Uterus (tissue), 3 donors: ENCODE measurements at regions not wholly inside any gene's neighbourhood (a gene's known extent, or its start where the extent isn't known, plus 50 kb on each side); places are given as distances from the start of the nearest gene placed in this dataset.
"Not testable (repeated sequence)": the region's sequence is repeated elsewhere in the genome, so short reads cannot be mapped to it uniquely, and the experiment has no call there.

ENCODE experiments used
- DNase-seq, 2 donors: peaks; one replicate each; pipeline ENCODE4 v3.0.0-alpha.2; 2019 to 2020
- H3K27ac ChIP-seq, 2 donors: fragments of 200-600 bp; sonication (generic); 1 replicate in 1 of 2; 2 replicates in 1 of 2; pipeline ENCODE4 v1.5.1; 2016 to 2018
- H3K27me3 ChIP-seq, 2 donors: fragments of 200-600 bp; sonication (generic); one replicate each; pipeline ENCODE4 v1.5.1; 2018 to 2019; ENCODE audit warnings: control low read depth in 1 of 2
- H3K36me3 ChIP-seq, 2 donors: fragments of 200-600 bp; sonication (generic); one replicate each; pipeline ENCODE4 v1.5.1; 2019; ENCODE audit warnings: control low read depth in 1 of 2
- H3K4me1 ChIP-seq, 2 donors: fragments of 200-600 bp; sonication (generic); one replicate each; pipeline ENCODE4 v1.5.1; 2018 to 2019; ENCODE audit warnings: control low read depth in 1 of 2
- H3K4me3 ChIP-seq, 2 donors: fragments of 200-600 bp; sonication (generic); 1 replicate in 1 of 2; 2 replicates in 1 of 2; pipeline ENCODE4 v1.5.1; 2018 to 2019; ENCODE audit warnings: mild to moderate bottlenecking in 1 of 2
- H3K9me3 ChIP-seq, 2 donors: fragments of 200-600 bp; sonication (generic); one replicate each; pipeline ENCODE4 v1.5.1; 2019; ENCODE audit warnings: control low read depth in 1 of 2
- POLR2A ChIP-seq, 2 donors: fragments of 450-650 bp; IDR thresholded peaks; one replicate each; pipeline ENCODE4 v1.6.1; 2016; ENCODE audit warnings: antibody characterized with exemption in 2 of 2, mild to moderate bottlenecking in 1 of 2, moderate library complexity in 1 of 2
- intact Hi-C: fragments of 100-400 bp; cut with DNase I; formaldehyde crosslinking; loops from one replicate; pipeline ENCODE4 v1.15.1; 2023; ENCODE audit warnings: low total_unique reads
- TF ChIP-seq, protein P1 (sequence below), 4 experiments: fragments of 200-600 bp in 2 of 4; fragments of 450-650 bp in 2 of 4; sonication (generic) in 2 of 4; IDR thresholded peaks; one replicate each; pipeline ENCODE4 v1.5.1; 2016 to 2019; ENCODE audit warnings: antibody characterized with exemption in 4 of 4, mild to moderate bottlenecking in 2 of 4, moderate library complexity in 1 of 4
- donor health status: DM: yes; HTN: yes; CAD: no.

GRCh38 chrX:23458957-23459356 is 124.3 kb downstream of the PTCHD1 start:
- H3K4me3 ChIP-seq, intact Hi-C loops: not testable (repeated sequence)

GRCh38 chrX:23465105-23465791 is 130.6 kb downstream of the PTCHD1 start:
- DNase-seq: no peak
- Histone ChIP-seq H3K4me1 (no peaks in the 10 kb centered on the region), H3K27me3 (peaks cover 0 to 5% of the 10 kb centered on the region in 2 donors), H3K9me3 (peaks cover 0 to 16% of the 10 kb centered on the region in 2 donors), H3K36me3 (no peaks in the 10 kb centered on the region), H3K4me3 (no peak overlapping the region), H3K27ac (no peak overlapping the region)
- intact Hi-C loops: no loop called here
- TF ChIP-seq POLR2A (IDR thresholded peaks at IDR 0.05): no peak
- TF ChIP-seq, protein P1, sequence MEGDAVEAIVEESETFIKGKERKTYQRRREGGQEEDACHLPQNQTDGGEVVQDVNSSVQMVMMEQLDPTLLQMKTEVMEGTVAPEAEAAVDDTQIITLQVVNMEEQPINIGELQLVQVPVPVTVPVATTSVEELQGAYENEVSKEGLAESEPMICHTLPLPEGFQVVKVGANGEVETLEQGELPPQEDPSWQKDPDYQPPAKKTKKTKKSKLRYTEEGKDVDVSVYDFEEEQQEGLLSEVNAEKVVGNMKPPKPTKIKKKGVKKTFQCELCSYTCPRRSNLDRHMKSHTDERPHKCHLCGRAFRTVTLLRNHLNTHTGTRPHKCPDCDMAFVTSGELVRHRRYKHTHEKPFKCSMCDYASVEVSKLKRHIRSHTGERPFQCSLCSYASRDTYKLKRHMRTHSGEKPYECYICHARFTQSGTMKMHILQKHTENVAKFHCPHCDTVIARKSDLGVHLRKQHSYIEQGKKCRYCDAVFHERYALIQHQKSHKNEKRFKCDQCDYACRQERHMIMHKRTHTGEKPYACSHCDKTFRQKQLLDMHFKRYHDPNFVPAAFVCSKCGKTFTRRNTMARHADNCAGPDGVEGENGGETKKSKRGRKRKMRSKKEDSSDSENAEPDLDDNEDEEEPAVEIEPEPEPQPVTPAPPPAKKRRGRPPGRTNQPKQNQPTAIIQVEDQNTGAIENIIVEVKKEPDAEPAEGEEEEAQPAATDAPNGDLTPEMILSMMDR (IDR thresholded peaks at IDR 0.05): no peak

More at GRCh38 chrX:23458957-23459356, 124.3 kb downstream of the PTCHD1 start:
- not testable (repeated sequence) for H3K27me3 ChIP-seq, H3K9me3 ChIP-seq, DNase-seq, H3K4me1 ChIP-seq, H3K36me3 ChIP-seq, H3K27ac ChIP-seq

GRCh38 chrX:23465985-23466384 is 131.3 kb downstream of the PTCHD1 start:
- Histone ChIP-seq H3K36me3 (no peaks in the 10 kb centered on the region), H3K4me1 (no peaks in the 10 kb centered on the region), H3K4me3 (no peak overlapping the region), H3K27me3 (peaks cover 0 to 5% of the 10 kb centered on the region in 2 donors), H3K9me3 (peaks cover 0 to 16% of the 10 kb centered on the region in 2 donors), H3K27ac (no peak overlapping the region)
- intact Hi-C loops: no loop called here
- no peak for DNase-seq
- TF ChIP-seq, protein P1 (IDR thresholded peaks at IDR 0.05): no peak
- no peak for TF ChIP-seq POLR2A (IDR thresholded peaks at IDR 0.05)

- Histone ChIP-seq H3K27ac (no peak overlapping the region), H3K27me3 (no peaks in the 10 kb centered on the region), H3K36me3 (no peaks in the 10 kb centered on the region), H3K9me3 (no peaks in the 10 kb centered on the region), H3K4me1 (no peaks in the 10 kb centered on the region), H3K4me3 (no peak overlapping the region)
- intact Hi-C loops: no loop called here
- DNase-seq: no peak
- TF ChIP-seq POLR2A (IDR thresholded peaks at IDR 0.05): no peak
- TF ChIP-seq, protein P1 (IDR thresholded peaks at IDR 0.05): no peak
Observed at GRCh38 chrX:23478056-23478455, 143.4 kb downstream of the PTCHD1 start.

- Histone ChIP-seq H3K36me3 (no peaks in the 10 kb centered on the region), H3K9me3 (no peaks in the 10 kb centered on the region), H3K27ac (no peak overlapping the region), H3K27me3 (no peaks in the 10 kb centered on the region), H3K4me1 (no peaks in the 10 kb centered on the region), H3K4me3 (no peak overlapping the region)
- TF ChIP-seq, protein P1 (IDR thresholded peaks at IDR 0.05): no peak
- no peak for DNase-seq
- intact Hi-C loops: no loop called here
Observed at GRCh38 chrX:23478561-23478960, 143.9 kb downstream of the PTCHD1 start.

- intact Hi-C loops: no loop called here
Observed at GRCh38 chrX:23482561-23482960, 147.9 kb downstream of the PTCHD1 start.

More at GRCh38 chrX:23482561-23482960, 147.9 kb downstream of the PTCHD1 start:
- no peak overlapping the region for H3K4me3 ChIP-seq
- no peaks in the 10 kb centered on the region for H3K9me3 ChIP-seq
- no peaks in the 10 kb centered on the region for H3K4me1 ChIP-seq
- no peak overlapping the region for H3K27ac ChIP-seq
- H3K36me3 ChIP-seq: no peaks in the 10 kb centered on the region
- TF ChIP-seq, protein P1 (IDR thresholded peaks at IDR 0.05): no peak
- no peak for TF ChIP-seq POLR2A (IDR thresholded peaks at IDR 0.05)
- no peak for DNase-seq
- H3K27me3 ChIP-seq: no peaks in the 10 kb centered on the region
